HEK293 (cell line): ENCODE measurements at regions not wholly inside any gene's neighbourhood (a gene's known extent, or its start where the extent isn't known, plus 50 kb on each side); places are given as distances from the start of the nearest gene placed in this dataset.
A peak's percentile ranks its signal among the peaks of the same experiment; 100 is the strongest.

Experiments
- CTCF ChIA-PET: fragments of 350-600 bp; formaldehyde crosslinking; extraction: SDS; loops from one replicate; lab custom pipeline; 2021; ENCODE audit warnings: antibody characterized with exemption; lab: Yijun Ruan, JAX
- POLR2A ChIA-PET: fragments of 300-600 bp; formaldehyde crosslinking; extraction: SDS; loops from one replicate; lab custom pipeline; 2020; ENCODE audit warnings: antibody characterized with exemption, inconsistent platforms; lab: Yijun Ruan, JAX
- H3K27ac ChIP-seq: fragments of 200-500 bp; sonication (Bioruptor generic); 2 replicates; pipeline ENCODE4 v1.5.1; 2014; ENCODE audit warnings: low read depth, low read length, control low read depth, inconsistent platforms; ENCODE audit errors: extremely low read depth
- H3K36me3 ChIP-seq, 2 experiments: fragments of 200-500 bp in 1 of 2; sonication (Bioruptor generic) in 1 of 2; 1 replicate in 1 of 2; 2 replicates in 1 of 2; pipeline ENCODE4 v1.5.1; 2014 to 2017; ENCODE audit warnings: inconsistent platforms in 2 of 2, low read length in 2 of 2; ENCODE audit not compliant: control insufficient read depth in 2 of 2, insufficient read depth in 1 of 2
- H3K4me1 ChIP-seq: fragments of 200-500 bp; sonication (Bioruptor generic); 2 replicates; pipeline ENCODE4 v1.5.1; 2014; ENCODE audit warnings: mild to moderate bottlenecking, low read length, inconsistent platforms; ENCODE audit not compliant: control insufficient read depth, insufficient read depth
- H3K4me3 ChIP-seq: 2 replicates; pipeline ENCODE4 v1.5.1; 2011; ENCODE audit warnings: low read depth, mild to moderate bottlenecking, control low read depth, low read length, moderate library complexity
- H3K9me3 ChIP-seq: fragments of 200-500 bp; sonication (Bioruptor generic); 2 replicates; pipeline ENCODE4 v1.5.1; 2014; ENCODE audit warnings: low read depth, low read length, inconsistent platforms; ENCODE audit not compliant: control insufficient read depth, insufficient read depth
- BCL11A ChIP-seq: fragments of 450-650 bp; formaldehyde crosslinking; IDR thresholded peaks from 2 replicates; pipeline ENCODE4 v1.5.1; 2016; ENCODE audit warnings: low read depth, missing biosample characterization, missing genetic modification characterization
- CTCF ChIP-seq: fragments of 450-650 bp; formaldehyde crosslinking; IDR thresholded peaks from 2 replicates; pipeline ENCODE4 v1.5.1; 2016; ENCODE audit warnings: missing biosample characterization, missing genetic modification characterization
- EGR2 ChIP-seq: fragments of 450-650 bp; formaldehyde crosslinking; IDR thresholded peaks from 2 replicates; pipeline ENCODE4 v1.5.1; 2016; ENCODE audit warnings: low read depth, missing biosample characterization, missing genetic modification characterization
- IKZF3 ChIP-seq: fragments of 450-650 bp; IDR thresholded peaks from 2 replicates; pipeline ENCODE4 v1.5.0; 2018; ENCODE audit warnings: missing biosample characterization, mild to moderate bottlenecking, missing genetic modification characterization, moderate library complexity
- SCRT2 ChIP-seq: fragments of 450-650 bp; formaldehyde crosslinking; IDR thresholded peaks from 2 replicates; pipeline ENCODE4 v1.5.1; 2016; ENCODE audit warnings: missing biosample characterization, missing genetic modification characterization
- ZBTB1 ChIP-seq: fragments of 450-650 bp; formaldehyde crosslinking; IDR thresholded peaks from 2 replicates; pipeline ENCODE4 v1.5.1; 2016; ENCODE audit warnings: missing biosample characterization, missing genetic modification characterization
- ZBTB17 ChIP-seq: fragments of 450-650 bp; formaldehyde crosslinking; IDR thresholded peaks from 2 replicates; pipeline ENCODE4 v1.5.1; 2016; ENCODE audit warnings: missing biosample characterization, missing genetic modification characterization
- ZBTB48 ChIP-seq: fragments of 450-650 bp; formaldehyde crosslinking; IDR thresholded peaks from 2 replicates; pipeline ENCODE4 v1.5.1; 2016; ENCODE audit warnings: missing biosample characterization, missing genetic modification characterization
- ZBTB7A ChIP-seq: fragments of 450-650 bp; formaldehyde crosslinking; IDR thresholded peaks from 2 replicates; pipeline ENCODE4 v1.5.1; 2016; ENCODE audit warnings: low read depth, missing biosample characterization, missing genetic modification characterization
- ZBTB8A ChIP-seq: fragments of 450-650 bp; formaldehyde crosslinking; IDR thresholded peaks from 2 replicates; pipeline ENCODE4 v1.5.1; 2016; ENCODE audit warnings: missing biosample characterization, missing genetic modification characterization
- ZNF114 ChIP-seq: fragments of 450-650 bp; formaldehyde crosslinking; IDR thresholded peaks from 2 replicates; pipeline ENCODE4 v1.5.0; 2017; ENCODE audit warnings: missing biosample characterization, missing genetic modification characterization
- ZNF133 ChIP-seq: fragments of 450-650 bp; formaldehyde crosslinking; IDR thresholded peaks from 2 replicates; pipeline ENCODE4 v1.5.1; 2016; ENCODE audit warnings: missing biosample characterization, missing genetic modification characterization
- ZNF155 ChIP-seq: fragments of 450-650 bp; formaldehyde crosslinking; IDR thresholded peaks from 2 replicates; pipeline ENCODE4 v1.5.1; 2016; ENCODE audit warnings: missing biosample characterization, missing genetic modification characterization
- ZNF23 ChIP-seq: fragments of 450-650 bp; formaldehyde crosslinking; IDR thresholded peaks from 2 replicates; pipeline ENCODE4 v1.5.1; 2016; ENCODE audit warnings: missing biosample characterization, missing genetic modification characterization, borderline replicate concordance
- ZNF366 ChIP-seq: fragments of 450-650 bp; formaldehyde crosslinking; conservative IDR thresholded peaks from 2 replicates; pipeline ENCODE4 v1.5.1; 2016; ENCODE audit warnings: missing biosample characterization, missing genetic modification characterization
- ZNF488 ChIP-seq: fragments of 450-650 bp; formaldehyde crosslinking; IDR thresholded peaks from 2 replicates; pipeline ENCODE4 v1.5.1; 2016; ENCODE audit warnings: missing biosample characterization, missing genetic modification characterization
- ZNF544 ChIP-seq: fragments of 450-650 bp; formaldehyde crosslinking; IDR thresholded peaks from 2 replicates; pipeline ENCODE4 v1.5.0; 2017; ENCODE audit warnings: missing biosample characterization, missing genetic modification characterization
- ZNF561 ChIP-seq: fragments of 450-650 bp; IDR thresholded peaks from 2 replicates; pipeline ENCODE4 v1.5.1; 2018; ENCODE audit warnings: missing biosample characterization, missing genetic modification characterization, borderline replicate concordance
- ZNF596 ChIP-seq: fragments of 450-650 bp; IDR thresholded peaks from 2 replicates; pipeline ENCODE4 v1.5.0; 2018; ENCODE audit warnings: missing biosample characterization, mild to moderate bottlenecking, missing genetic modification characterization, moderate library complexity
- ZNF623 ChIP-seq: fragments of 450-650 bp; formaldehyde crosslinking; IDR thresholded peaks from 2 replicates; pipeline ENCODE4 v1.5.1; 2016; ENCODE audit warnings: missing biosample characterization, missing genetic modification characterization
- ZNF654 ChIP-seq: fragments of 450-650 bp; formaldehyde crosslinking; IDR thresholded peaks from 2 replicates; pipeline ENCODE4 v1.5.1; 2016; ENCODE audit warnings: low read depth, missing biosample characterization, missing genetic modification characterization
- ZNF670 ChIP-seq: fragments of 450-650 bp; formaldehyde crosslinking; IDR thresholded peaks from 2 replicates; pipeline ENCODE4 v1.5.1; 2016; ENCODE audit warnings: missing biosample characterization, missing genetic modification characterization, low read depth
- ZNF768 ChIP-seq: fragments of 450-650 bp; formaldehyde crosslinking; IDR thresholded peaks from 2 replicates; pipeline ENCODE4 v1.5.1; 2018; ENCODE audit warnings: missing biosample characterization, mild to moderate bottlenecking, missing genetic modification characterization
- ZNF792 ChIP-seq: fragments of 450-650 bp; formaldehyde crosslinking; IDR thresholded peaks from 2 replicates; pipeline ENCODE4 v1.5.1; 2016; ENCODE audit warnings: missing biosample characterization, missing genetic modification characterization
- ZNF837 ChIP-seq: fragments of 450-650 bp; formaldehyde crosslinking; IDR thresholded peaks from 2 replicates; pipeline ENCODE4 v1.5.1; 2016; ENCODE audit warnings: missing biosample characterization, missing genetic modification characterization
- ZSCAN23 ChIP-seq: fragments of 450-650 bp; formaldehyde crosslinking; IDR thresholded peaks from 2 replicates; pipeline ENCODE4 v1.5.1; 2016; ENCODE audit warnings: missing biosample characterization, missing genetic modification characterization
- ZSCAN30 ChIP-seq: fragments of 450-650 bp; IDR thresholded peaks from 2 replicates; pipeline ENCODE4 v1.5.1; 2018; ENCODE audit warnings: missing biosample characterization, mild to moderate bottlenecking, missing genetic modification characterization, moderate library complexity

- ChIA-PET POLR2A (no interaction called here), CTCF (interaction anchor here (0.7 to 1.2 kb wide), 3 partner anchors 12 to 407 kb away, joined by 3 to 5 read pairs (median 3); no protein-coding TSS in a partner anchor)
- H3K36me3 ChIP-seq: no peaks in the 10 kb centered on the region
Observed at GRCh38 chr4:102420563-102421398, 75.5 kb upstream of the SLC39A8 start.

GRCh38 chr4:102422843-102423242, 77.6 kb upstream of the SLC39A8 start:
- Histone ChIP-seq H3K9me3 (no peaks in the 10 kb centered on the region), H3K27ac (no peak overlapping the region), H3K36me3 (no peaks in the 10 kb centered on the region), H3K4me1 (no peaks in the 10 kb centered on the region), H3K4me3 (no peak overlapping the region)
- ChIA-PET CTCF (no interaction called here), POLR2A (no interaction called here)
- TF ChIP-seq ZSCAN23 (no peak), ZNF133 (peak; percentile 92)

More at GRCh38 chr4:102420563-102421398, 75.5 kb upstream of the SLC39A8 start:
- H3K27ac ChIP-seq: no peak overlapping the region
- peak; percentile 48; the same call in 1 of the 2 replicates for TF ChIP-seq ZNF366
- peak; percentile 51 for TF ChIP-seq ZNF654
- TF ChIP-seq CTCF: peak; percentile 22; the same call in 1 of the 2 replicates
- no peak for TF ChIP-seq ZNF837 (tag by site-specific recombination)
- TF ChIP-seq, all 188 proteins: peak for 3
- Histone ChIP-seq H3K4me3 (no peak overlapping the region), H3K4me1 (no peaks in the 10 kb centered on the region), H3K9me3 (no peaks in the 10 kb centered on the region)

GRCh38 chr4:102423375-102423774, 77.8 kb upstream of the NFKB1 start:
- CTCF ChIA-PET: no interaction called here
- Histone ChIP-seq H3K27ac (no peak overlapping the region), H3K4me1 (no peaks in the 10 kb centered on the region), H3K36me3 (no peaks in the 10 kb centered on the region), H3K4me3 (no peak overlapping the region), H3K9me3 (no peaks in the 10 kb centered on the region)
- TF ChIP-seq ZNF155 (tag by site-specific recombination) (no peak), ZBTB1 (tag by site-specific recombination) (no peak), ZNF596 (tag by site-specific recombination) (no peak), ZNF768 (tag by site-specific recombination) (no peak), ZNF561 (tag by site-specific recombination) (no peak), IKZF3 (no peak), ZNF23 (tag by site-specific recombination) (no peak), ZNF114 (tag by site-specific recombination) (no peak), EGR2 (tag by site-specific recombination) (no peak)
- POLR2A ChIA-PET: no interaction called here

GRCh38 chr4:102427371-102427998, 73.7 kb upstream of the NFKB1 start:
- ChIA-PET POLR2A (no interaction called here), CTCF (interaction anchor here (1.0 kb wide), 1 partner anchor 672 kb away, joined by 4 read pairs; the partner anchor contains the start of gene BDH2)
- no peaks in the 10 kb centered on the region for H3K9me3 ChIP-seq
- H3K27ac ChIP-seq: no peak overlapping the region
- H3K4me3 ChIP-seq: no peak overlapping the region
- H3K4me1 ChIP-seq: no peaks in the 10 kb centered on the region
- H3K36me3 ChIP-seq: no peaks in the 10 kb centered on the region
- TF ChIP-seq ZNF792 (no peak), ZNF488 (tag by site-specific recombination) (no peak), ZBTB7A (tag by site-specific recombination) (no peak), ZBTB17 (no peak), BCL11A (tag by site-specific recombination) (no peak), ZBTB8A (no peak), ZNF544 (no peak), ZNF670 (tag by site-specific recombination) (no peak), SCRT2 (tag by site-specific recombination) (no peak), ZNF623 (tag by site-specific recombination) (no peak), ZBTB48 (tag by site-specific recombination) (no peak), ZSCAN30 (tag by site-specific recombination) (no peak)
